Epidermal melanocyte (primary cell): ENCODE measurements at regions not wholly inside any gene's neighbourhood (a gene's known extent, or its start where the extent isn't known, plus 50 kb on each side); places are given as distances from the start of the nearest gene placed in this dataset.

ENCODE experiments used
- DNase-seq: peaks from one replicate; pipeline ENCODE4 v3.0.0; 2011; ENCODE audit warnings: low spot score; ENCODE audit not compliant: insufficient read length

GRCh38 chr11:111148121-111148520 is 97.4 kb upstream of the POU2AF2 start:
- no peak for DNase-seq

- no peak for DNase-seq
Observed at GRCh38 chr11:111137846-111138245, 107.7 kb upstream of the POU2AF2 start.

- no peak for DNase-seq
Observed at GRCh38 chr11:111135778-111136570, 109.6 kb upstream of the POU2AF2 start.

GRCh38 chr11:111135101-111135500 is 110.4 kb upstream of the POU2AF2 start:
- no peak for DNase-seq

- no peak for DNase-seq
Observed at GRCh38 chr11:111128076-111128870, 117.3 kb upstream of the POU2AF2 start.

- no peak for DNase-seq
Observed at GRCh38 chr11:111124724-111125123, 120.8 kb upstream of the POU2AF2 start.

GRCh38 chr11:111123463-111124398 is 121.8 kb upstream of the POU2AF2 start:
- DNase-seq, result no peak

GRCh38 chr11:111120696-111121302 is 124.7 kb upstream of the POU2AF2 start:
- no peak for DNase-seq

GRCh38 chr11:111120161-111120560 is 125.4 kb upstream of the POU2AF2 start:
- no peak for DNase-seq

- DNase-seq, result no peak
Observed at GRCh38 chr11:111119751-111120150, 125.8 kb upstream of the POU2AF2 start.

GRCh38 chr11:111115890-111116289 is 129.6 kb upstream of the POU2AF2 start:
- DNase-seq, result no peak

- no peak for DNase-seq
Observed at GRCh38 chr11:111114091-111114490, 131.4 kb upstream of the POU2AF2 start.

GRCh38 chr11:111112614-111113013 is 132.9 kb upstream of the POU2AF2 start:
- no peak for DNase-seq

- no peak for DNase-seq
Observed at GRCh38 chr11:111107501-111107900, 138.0 kb upstream of the POU2AF2 start.

- no peak for DNase-seq
Observed at GRCh38 chr11:111106641-111107040, 138.9 kb upstream of the POU2AF2 start.

- no peak for DNase-seq
Observed at GRCh38 chr11:111105566-111105965, 140.0 kb upstream of the POU2AF2 start.

- no peak for DNase-seq
Observed at GRCh38 chr11:111104185-111104584, 141.3 kb upstream of the POU2AF2 start.

- DNase-seq, result no peak
Observed at GRCh38 chr11:111101881-111102280, 143.6 kb upstream of the POU2AF2 start.

- no peak for DNase-seq
Observed at GRCh38 chr11:111099028-111099713, 146.4 kb upstream of the POU2AF2 start.

GRCh38 chr11:111098091-111098490 is 147.4 kb upstream of the POU2AF2 start:
- no peak for DNase-seq

- DNase-seq, result no peak
Observed at GRCh38 chr11:111097191-111097590, 148.3 kb upstream of the POU2AF2 start.
